ENCODE measurements at regions not wholly inside any gene's neighbourhood (a gene's known extent, or its start where the extent isn't known, plus 50 kb on each side); places are given as distances from the start of the nearest gene placed in this dataset.

DNA sequence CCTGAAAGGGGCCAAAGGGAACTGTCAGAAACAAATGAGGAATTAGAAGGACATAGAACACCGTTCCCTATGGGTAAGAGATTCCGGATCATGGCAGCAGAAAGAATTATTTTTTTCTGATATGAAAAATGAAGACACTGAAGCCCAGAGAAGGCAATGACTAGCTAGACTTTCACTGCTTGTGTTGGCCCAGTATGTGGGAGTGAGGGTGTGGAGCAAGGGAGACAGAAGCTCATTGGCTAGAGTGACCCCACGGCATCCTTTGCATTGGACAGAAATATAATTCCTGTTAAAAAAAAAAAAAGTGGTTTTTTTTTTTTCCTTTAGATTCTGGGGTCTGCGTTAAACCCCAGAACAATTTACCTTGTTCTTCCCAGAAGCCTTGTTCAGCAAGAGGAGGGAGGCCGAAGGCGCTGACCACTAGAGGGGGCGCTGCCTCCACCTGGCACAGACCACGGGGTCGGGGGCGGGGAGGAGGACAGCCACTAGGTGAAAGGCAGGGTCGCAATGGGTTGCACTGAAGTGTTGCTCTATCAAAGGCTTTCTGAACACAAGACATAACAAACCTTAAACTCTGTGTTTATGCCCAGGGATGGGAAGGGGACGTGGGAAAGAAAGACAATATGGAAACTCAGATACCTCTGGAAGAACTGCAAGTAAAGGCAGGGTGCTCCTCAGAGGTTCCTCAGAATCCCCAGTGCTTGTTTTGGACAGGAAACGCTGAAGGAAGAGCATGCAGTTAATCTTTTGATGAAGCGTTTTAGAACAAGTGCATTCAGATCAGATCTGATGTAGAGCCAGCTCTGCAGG is 156.8 kb downstream of the KCNA5 start:
- peak; percentile 32 for DNase-seq

DNA sequence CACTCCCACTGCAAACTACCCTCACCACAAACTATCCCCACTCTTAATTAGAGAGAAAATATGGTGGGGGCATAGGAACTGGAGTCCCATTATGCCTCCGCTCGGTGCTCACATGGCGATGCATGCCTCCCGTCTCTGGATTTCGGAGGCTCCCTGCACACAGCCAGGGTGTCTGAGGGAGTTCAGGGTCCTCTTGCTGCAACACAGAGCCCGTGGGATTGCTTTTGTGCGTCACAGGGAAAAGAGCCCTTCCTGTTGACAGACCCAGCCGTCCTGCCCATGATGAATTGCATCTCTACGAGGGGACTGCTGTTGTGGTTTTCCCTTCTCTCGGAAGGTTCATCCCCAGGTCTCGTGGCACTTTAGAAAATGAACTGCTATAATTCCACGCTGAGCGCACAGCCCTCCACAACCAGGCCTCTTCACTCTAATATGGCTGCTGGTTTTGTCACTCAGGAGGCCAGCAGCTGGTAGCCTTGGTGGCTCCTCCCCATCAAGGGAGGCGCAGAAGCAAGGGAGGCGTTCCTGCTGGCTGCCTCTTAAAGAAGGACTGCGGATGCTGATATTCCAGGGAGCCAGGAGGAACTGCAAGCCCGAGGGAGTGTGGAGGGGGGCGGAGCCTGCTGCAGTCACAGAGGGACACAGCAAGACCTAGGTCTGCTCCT is 158.0 kb downstream of the KCNA5 start:
- no peak for DNase-seq

GRCh38 chr12:5203274-5203673 is 159.6 kb downstream of the KCNA5 start:
- no peak for DNase-seq

DNA sequence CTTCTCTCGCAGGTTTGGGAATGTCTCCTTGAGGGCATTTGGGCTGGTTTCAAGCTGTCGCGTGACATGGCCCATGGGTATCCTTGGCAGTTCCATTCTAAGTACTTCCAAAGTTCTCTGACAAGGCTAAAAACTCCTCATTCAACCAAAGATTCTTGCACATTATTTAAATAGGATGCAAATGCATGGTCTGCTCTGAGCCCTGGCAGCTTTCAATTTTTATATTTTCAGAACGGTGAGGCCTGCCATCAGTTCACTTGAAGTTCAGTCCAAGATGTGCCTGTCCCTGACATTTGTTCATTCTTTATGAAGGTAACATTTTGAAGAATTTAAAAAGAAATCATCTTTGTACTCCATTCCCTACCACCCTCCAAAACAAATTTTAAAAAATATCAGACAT is 160.0 kb downstream of the KCNA5 start:
- no peak for DNase-seq

DNA sequence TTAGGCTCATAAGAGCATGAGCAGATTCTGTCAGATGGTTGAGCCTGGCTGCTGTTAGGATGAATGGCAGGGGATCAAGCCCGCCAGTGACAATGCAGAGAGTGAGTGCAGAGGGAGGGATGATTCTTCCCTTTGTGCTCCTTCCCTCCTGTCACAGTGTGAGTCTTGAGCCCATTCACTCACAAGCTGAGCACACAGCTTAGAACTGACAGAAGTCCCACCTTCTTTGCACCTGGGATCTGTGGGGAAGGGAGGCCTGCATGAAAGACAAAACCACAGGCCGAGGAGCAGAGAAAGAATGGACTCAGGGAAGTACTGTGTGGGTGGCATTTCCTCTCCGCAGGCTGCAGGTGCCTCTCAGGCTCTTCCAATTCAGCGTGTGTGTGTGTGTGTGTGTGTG is 160.6 kb downstream of the KCNA5 start:
- peak; percentile 71 for DNase-seq

- no peak for DNase-seq
These were observed 161.2 kb downstream of the KCNA5 start for GRCh38 chr12:5204831-5205230.

DNA sequence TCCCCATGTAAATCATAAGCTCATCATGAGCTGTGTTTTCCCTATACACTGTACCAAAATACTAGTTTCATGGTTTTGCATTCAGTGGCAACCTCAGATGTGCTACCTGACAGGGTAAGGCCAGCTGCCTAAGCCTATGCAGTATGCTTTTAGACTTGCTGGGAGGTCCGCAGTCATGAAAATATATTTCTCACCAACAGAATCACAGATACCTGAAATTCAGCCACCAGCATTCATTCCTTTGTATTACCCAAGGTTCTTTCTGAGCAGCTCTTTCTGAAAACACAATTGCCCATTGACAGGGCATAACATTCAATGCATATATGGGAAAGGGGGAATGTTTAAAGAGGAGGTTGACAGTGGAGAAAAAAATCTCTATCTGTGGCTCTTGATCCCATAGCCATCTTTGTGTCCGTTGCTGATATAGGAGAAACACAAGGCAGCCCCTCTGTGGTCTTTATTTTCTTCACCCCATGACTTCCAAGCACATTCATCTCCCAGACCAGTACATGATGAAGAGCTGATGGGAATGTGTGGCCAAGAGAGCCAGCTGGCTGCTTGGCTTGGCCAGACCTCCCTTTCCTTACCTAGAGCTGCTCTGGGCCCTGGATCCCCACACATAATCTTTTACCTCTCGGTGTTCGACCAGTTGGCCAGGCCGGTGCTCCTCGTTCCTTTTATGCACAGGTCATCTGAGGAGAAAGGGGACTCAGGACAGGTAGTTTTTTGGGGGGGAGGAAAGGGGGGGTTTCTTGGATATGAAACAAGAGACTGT is 162.9 kb downstream of the KCNA5 start:
- no peak for DNase-seq

GRCh38 chr12:5210179-5210922 is 166.7 kb downstream of the KCNA5 start:
- no peak for DNase-seq

- DNase-seq: no peak
These were observed 167.2 kb downstream of the KCNA5 start for GRCh38 chr12:5210923-5211290.

- DNase-seq: no peak
These were observed 169.7 kb downstream of the KCNA5 start for GRCh38 chr12:5213336-5213735.

DNA sequence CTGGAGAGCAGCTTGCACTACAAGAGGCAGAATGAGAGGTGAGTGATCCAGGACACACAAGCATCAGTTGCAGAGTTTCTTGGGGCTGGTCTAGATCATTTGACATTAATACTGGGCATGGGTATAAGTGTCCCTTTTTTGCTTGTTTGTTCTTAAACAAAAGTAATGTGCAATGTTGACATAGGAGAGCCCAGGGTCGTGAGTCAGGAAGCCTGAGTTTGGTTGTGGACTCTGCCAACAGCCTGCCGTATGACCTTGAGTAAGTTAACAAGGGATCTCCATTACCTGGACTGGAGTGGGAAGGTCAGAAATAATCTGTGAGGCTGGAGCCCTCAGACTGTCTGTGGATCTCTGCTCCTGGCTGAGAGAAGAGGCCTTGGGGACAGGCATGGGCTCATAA is 170.3 kb downstream of the KCNA5 start:
- DNase-seq: no peak

- DNase-seq: no peak
These were observed 174.3 kb downstream of the KCNA5 start for GRCh38 chr12:5217936-5218335.

- DNase-seq: no peak
These were observed 176.4 kb downstream of the KCNA5 start for GRCh38 chr12:5220099-5220498.

GRCh38 chr12:5220835-5221234 is 177.2 kb downstream of the KCNA5 start:
- no peak for DNase-seq

DNA sequence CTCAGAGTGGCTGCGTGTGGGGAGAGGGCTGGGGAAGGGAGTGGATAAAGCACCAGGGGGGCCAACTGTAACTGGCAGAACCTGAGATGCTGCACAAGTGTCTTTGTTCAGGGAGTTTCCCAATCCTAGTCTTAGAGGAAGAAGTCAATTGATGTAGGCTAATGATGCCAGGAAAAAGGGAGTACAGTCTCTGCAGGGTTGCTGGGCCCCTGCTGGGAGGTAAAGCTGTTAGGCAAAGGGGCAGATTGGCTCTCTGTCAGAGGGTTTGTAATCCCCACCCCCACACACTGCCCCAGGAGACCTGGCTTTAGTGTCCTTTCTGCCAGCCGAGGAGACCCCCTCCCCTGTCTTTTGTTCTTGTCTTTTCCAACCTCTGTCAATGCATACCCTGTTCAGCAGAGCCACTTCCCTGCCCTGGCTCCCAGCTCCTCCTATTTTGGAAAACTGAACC is 178.4 kb downstream of the KCNA5 start:
- DNase-seq: peak; percentile 85

GRCh38 chr12:5222729-5223128 is 179.1 kb downstream of the KCNA5 start:
- no peak for DNase-seq

- no peak for DNase-seq
These were observed 180.2 kb downstream of the KCNA5 start for GRCh38 chr12:5223881-5224280.

DNA sequence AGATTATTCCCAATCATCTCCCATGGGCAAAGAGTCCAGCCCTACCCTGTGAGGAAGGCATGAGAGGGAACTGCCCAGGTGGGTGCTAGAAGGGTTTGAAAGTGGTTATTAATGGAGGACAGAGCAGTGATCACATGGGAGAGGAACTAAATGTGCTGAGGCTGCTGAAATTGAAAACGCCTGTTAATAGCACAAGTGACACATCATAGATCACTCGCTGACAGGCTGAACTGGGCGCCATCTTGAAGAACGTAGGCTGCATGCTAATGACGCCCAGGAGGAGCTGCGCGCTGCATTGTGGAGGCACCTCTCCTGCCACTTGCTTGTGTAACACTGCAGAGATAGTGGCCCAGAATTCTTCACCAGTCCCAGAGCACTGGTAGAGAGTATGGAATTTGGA is 182.9 kb downstream of the KCNA5 start:
- DNase-seq: no peak

DNA sequence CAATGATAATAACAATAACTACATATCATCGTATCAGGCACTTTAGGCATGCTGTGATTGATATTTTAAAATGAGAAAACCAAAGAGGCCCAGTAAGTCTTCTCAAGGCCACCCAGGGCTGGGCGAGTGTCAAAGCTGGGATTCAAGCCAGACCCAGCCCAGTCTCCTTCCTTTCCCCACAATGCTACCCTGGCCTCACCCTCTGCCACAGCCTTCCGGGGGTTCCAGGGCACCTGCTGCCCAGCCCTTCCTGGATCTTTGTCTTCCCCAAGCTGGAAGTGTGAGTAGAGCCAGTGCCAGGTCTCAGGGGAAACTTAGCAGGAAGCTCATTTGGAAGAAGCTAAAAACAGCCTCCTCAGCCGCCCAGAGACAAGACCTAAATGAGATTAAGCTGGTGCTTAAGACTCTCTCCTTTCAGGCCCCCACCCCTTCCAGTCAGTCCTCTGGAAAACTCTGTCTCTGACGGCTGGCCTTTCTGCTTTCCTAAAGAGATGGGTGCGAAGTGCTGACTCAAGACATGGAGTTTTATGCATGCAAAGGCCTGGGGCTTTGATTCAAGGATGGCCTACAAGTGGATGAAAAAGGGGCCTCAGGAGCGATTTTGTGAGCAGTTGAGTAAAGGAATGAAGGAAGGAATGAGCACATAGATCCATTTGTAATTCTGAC is 184.2 kb downstream of the KCNA5 start:
- no peak for DNase-seq

GRCh38 chr12:5230156-5230555 is 186.5 kb downstream of the KCNA5 start:
- DNase-seq: no peak

- no peak for DNase-seq
These were observed 187.2 kb downstream of the KCNA5 start for GRCh38 chr12:5230861-5231260.

- DNase-seq: no peak
These were observed 188.6 kb downstream of the KCNA5 start for GRCh38 chr12:5232291-5232690.

Measured in NCI-H345 (cell line).